Loucy (cell line): ENCODE measurements at regions not wholly inside any gene's neighbourhood (a gene's known extent, or its start where the extent isn't known, plus 50 kb on each side); places are given as distances from the start of the nearest gene placed in this dataset.

Source experiments
- H2AFZ ChIP-seq: fragments of 200-600 bp; sonication (generic); 2 replicates; pipeline ENCODE4 v1.6.0; 2016; ENCODE audit warnings: antibody characterized with exemption, mild to moderate bottlenecking, low read length, moderate library complexity
- H3F3A ChIP-seq: fragments of 200-600 bp; 2 replicates; pipeline ENCODE4 v1.6.0; 2016; ENCODE audit warnings: antibody characterized with exemption, low read depth, mild to moderate bottlenecking
- H3K27me3 ChIP-seq: fragments of 200-600 bp; sonication (generic); 2 replicates; pipeline ENCODE4 v1.6.1; 2014; ENCODE audit warnings: low read length, mild to moderate bottlenecking; ENCODE audit not compliant: insufficient read depth, poor library complexity, severe bottlenecking
- H3K36me3 ChIP-seq: fragments of 200-600 bp; sonication (generic); 2 replicates; pipeline ENCODE4 v1.6.1; 2016; ENCODE audit warnings: low read length; ENCODE audit not compliant: insufficient read depth
- H3K4me1 ChIP-seq: fragments of 200-600 bp; sonication (generic); 2 replicates; pipeline ENCODE4 v1.5.1; 2014; ENCODE audit warnings: low read length, mild to moderate bottlenecking; ENCODE audit not compliant: insufficient read depth, poor library complexity, severe bottlenecking
- H3K4me2 ChIP-seq: fragments of 200-600 bp; sonication (generic); 2 replicates; pipeline ENCODE4 v1.6.0; 2014; ENCODE audit warnings: antibody characterized with exemption, low read length, low read depth, mild to moderate bottlenecking; ENCODE audit not compliant: poor library complexity, severe bottlenecking
- H3K4me3 ChIP-seq: fragments of 200-600 bp; sonication (generic); 2 replicates; pipeline ENCODE4 v1.5.1; 2014; ENCODE audit warnings: low read length, mild to moderate bottlenecking, mixed read lengths; ENCODE audit not compliant: poor library complexity, severe bottlenecking
- H3K79me2 ChIP-seq: fragments of 200-600 bp; sonication (generic); 2 replicates; pipeline ENCODE4 v1.6.1; 2014; ENCODE audit warnings: low read length; ENCODE audit not compliant: insufficient read depth
- H3K9ac ChIP-seq: fragments of 200-600 bp; sonication (generic); 2 replicates; pipeline ENCODE4 v1.6.0; 2014; ENCODE audit warnings: mild to moderate bottlenecking, low read depth, low read length, moderate library complexity; ENCODE audit not compliant: poor library complexity, severe bottlenecking
- H3K9me2 ChIP-seq: fragments of 200-600 bp; sonication (generic); replicated peaks from 2 replicates; pipeline ENCODE4 v1.6.1; 2016; ENCODE audit warnings: low read depth, low read length, mixed read lengths
- H3K9me3 ChIP-seq: fragments of 200-600 bp; sonication (generic); 2 replicates; pipeline ENCODE4 v1.6.1; 2014; ENCODE audit warnings: mild to moderate bottlenecking, antibody characterized with exemption, low read length, low read depth; ENCODE audit not compliant: insufficient read depth
- H4K20me1 ChIP-seq: fragments of 200-600 bp; sonication (generic); 2 replicates; pipeline ENCODE4 v1.6.0; 2014; ENCODE audit warnings: antibody characterized with exemption, low read length, mild to moderate bottlenecking; ENCODE audit not compliant: insufficient read depth, poor library complexity, severe bottlenecking
- CTCF ChIP-seq: fragments of 200-600 bp; sonication (generic); conservative IDR thresholded peaks from 2 replicates; pipeline ENCODE4 v1.5.1; 2014; ENCODE audit warnings: mild to moderate bottlenecking, antibody characterized with exemption, low read length
- EZH2phosphoT487 ChIP-seq: fragments of 200-600 bp; IDR thresholded peaks from 2 replicates; pipeline ENCODE4 v1.6.1; 2018; ENCODE audit warnings: antibody characterized with exemption, mild to moderate bottlenecking, moderate library complexity, borderline replicate concordance

GRCh38 chr18:60875957-60876507 is 457.2 kb upstream of the CDH20 start:
- no peaks in the 10 kb centered on the region for H3K27me3 ChIP-seq
- H3K9me3 ChIP-seq: no peaks in the 10 kb centered on the region
- H4K20me1 ChIP-seq: no peaks in the 10 kb centered on the region
- no peak overlapping the region for H2AFZ ChIP-seq
- TF ChIP-seq EZH2phosphoT487 (no peak), CTCF (no peak)
- H3F3A ChIP-seq: no peaks in the 10 kb centered on the region
- H3K9ac ChIP-seq: no peak overlapping the region
- no peak overlapping the region for H3K4me3 ChIP-seq
- no peak overlapping the region for H3K4me2 ChIP-seq
- no peaks in the 10 kb centered on the region for H3K4me1 ChIP-seq
- H3K9me2 ChIP-seq: no peaks in the 10 kb centered on the region
- no peaks in the 10 kb centered on the region for H3K36me3 ChIP-seq
- no peaks in the 10 kb centered on the region for H3K79me2 ChIP-seq

DNA sequence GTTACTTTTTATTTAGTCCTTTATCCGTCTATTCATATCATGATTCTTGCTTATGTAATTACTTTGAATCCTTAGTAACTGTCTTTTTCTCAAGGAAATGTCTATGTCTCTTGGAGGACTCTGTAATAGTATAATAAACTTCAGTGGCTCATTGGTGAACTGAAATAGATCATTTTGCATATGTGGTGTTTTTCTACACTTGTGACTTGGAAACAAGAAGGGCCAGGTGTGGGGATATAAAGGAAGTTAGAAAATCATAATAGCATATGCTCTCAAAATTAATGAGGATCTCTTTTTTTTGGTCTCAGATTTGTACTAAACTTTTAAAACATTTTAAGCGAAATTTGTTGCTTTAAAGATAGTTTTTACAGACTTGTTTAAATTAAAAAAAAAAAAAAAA is 453.0 kb upstream of the CDH20 start:
- Histone ChIP-seq H3K4me2 (no peak overlapping the region), H2AFZ (no peak overlapping the region), H3K9ac (no peak overlapping the region), H3K9me3 (no peaks in the 10 kb centered on the region), H3F3A (no peaks in the 10 kb centered on the region), H3K79me2 (no peaks in the 10 kb centered on the region), H3K27me3 (no peaks in the 10 kb centered on the region), H3K36me3 (no peaks in the 10 kb centered on the region), H3K4me3 (no peak overlapping the region), H4K20me1 (no peaks in the 10 kb centered on the region), H3K4me1 (no peaks in the 10 kb centered on the region), H3K9me2 (no peaks in the 10 kb centered on the region)
- TF ChIP-seq EZH2phosphoT487: no peak
- TF ChIP-seq CTCF: no peak

DNA sequence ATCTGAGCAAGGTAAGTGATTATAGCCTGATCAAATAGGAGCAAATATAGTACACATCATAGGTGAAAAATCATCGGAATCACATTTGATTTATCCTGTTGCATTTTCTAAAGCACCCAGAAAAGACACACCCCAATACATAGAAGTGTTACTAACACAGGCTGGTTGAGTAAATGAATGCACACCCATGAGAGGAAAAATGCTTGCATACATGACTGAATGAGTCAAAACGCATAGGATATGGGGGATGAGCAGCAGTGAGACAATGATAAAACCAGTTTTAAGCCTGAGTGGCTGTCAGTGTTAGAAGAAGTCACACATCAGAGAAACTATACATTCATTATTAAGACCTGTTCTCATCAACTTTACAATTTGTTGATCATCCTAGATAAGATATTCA is 449.6 kb upstream of the CDH20 start:
- Histone ChIP-seq H3K4me3 (no peak overlapping the region), H3K4me2 (no peak overlapping the region), H3K27me3 (no peaks in the 10 kb centered on the region), H3K9ac (no peak overlapping the region), H3F3A (no peaks in the 10 kb centered on the region), H2AFZ (no peak overlapping the region), H3K9me3 (no peaks in the 10 kb centered on the region), H3K9me2 (no peaks in the 10 kb centered on the region), H3K79me2 (no peaks in the 10 kb centered on the region), H4K20me1 (no peaks in the 10 kb centered on the region), H3K36me3 (no peaks in the 10 kb centered on the region), H3K4me1 (no peaks in the 10 kb centered on the region)
- no peak for TF ChIP-seq CTCF
- no peak for TF ChIP-seq EZH2phosphoT487
